IPS-18c (cell line): ENCODE measurements at regions not wholly inside any gene's neighbourhood (a gene's known extent, or its start where the extent isn't known, plus 50 kb on each side); places are given as distances from the start of the nearest gene placed in this dataset.
"Not testable (repeated sequence)": the region's sequence is repeated elsewhere in the genome, so short reads cannot be mapped to it uniquely, and the experiment has no call there.

ENCODE experiments used
- H3K4me3 ChIP-seq: 2 replicates; pipeline ENCODE4 v1.7.0; 2013; ENCODE audit warnings: low read depth, mild to moderate bottlenecking, low read length, moderate library complexity; ENCODE audit not compliant: insufficient read depth
- H3K9me3 ChIP-seq: one replicate; pipeline ENCODE4 v1.6.1; 2013; ENCODE audit warnings: mild to moderate bottlenecking, low read length, moderate library complexity; ENCODE audit not compliant: control insufficient read depth, insufficient read depth

- H3K9me3 ChIP-seq, result no peaks in the 10 kb centered on the region
- no peak overlapping the region for H3K4me3 ChIP-seq
These were observed 128.1 kb upstream of the FAM174A start for GRCh38 chr5:100407053-100407452.

- no peaks in the 10 kb centered on the region for H3K9me3 ChIP-seq
- H3K4me3 ChIP-seq, result no peak overlapping the region
These were observed 128.5 kb upstream of the FAM174A start for GRCh38 chr5:100406640-100407039.

- H3K9me3 ChIP-seq, result no peaks in the 10 kb centered on the region
- H3K4me3 ChIP-seq, result no peak overlapping the region
These were observed 133.1 kb upstream of the FAM174A start for GRCh38 chr5:100402071-100402470.

- Histone ChIP-seq H3K4me3 (no peak overlapping the region), H3K9me3 (no peaks in the 10 kb centered on the region)
These were observed 134.0 kb upstream of the FAM174A start for GRCh38 chr5:100401149-100401548.

GRCh38 chr5:100398815-100399214 is 136.4 kb upstream of the FAM174A start:
- H3K9me3 ChIP-seq, H3K4me3 ChIP-seq: not testable (repeated sequence)

GRCh38 chr5:100379254-100379858 is 155.8 kb upstream of the FAM174A start:
- not testable (repeated sequence) for H3K4me3 ChIP-seq, H3K9me3 ChIP-seq

GRCh38 chr5:100364757-100365478 is 170.3 kb upstream of the FAM174A start:
- not testable (repeated sequence) for H3K4me3 ChIP-seq, H3K9me3 ChIP-seq

GRCh38 chr5:100364343-100364742 is 170.8 kb upstream of the FAM174A start:
- H3K9me3 ChIP-seq, H3K4me3 ChIP-seq: not testable (repeated sequence)

GRCh38 chr5:100359998-100360397 is 175.2 kb upstream of the FAM174A start:
- not testable (repeated sequence) for H3K4me3 ChIP-seq, H3K9me3 ChIP-seq

- H3K9me3 ChIP-seq, H3K4me3 ChIP-seq: not testable (repeated sequence)
These were observed 188.9 kb upstream of the FAM174A start for GRCh38 chr5:100346269-100346668.

GRCh38 chr5:100341485-100341884 is 193.7 kb upstream of the FAM174A start:
- not testable (repeated sequence) for H3K4me3 ChIP-seq, H3K9me3 ChIP-seq

GRCh38 chr5:100322483-100322882 is 212.7 kb upstream of the FAM174A start:
- Histone ChIP-seq H3K9me3 (no peaks in the 10 kb centered on the region), H3K4me3 (no peak overlapping the region)

GRCh38 chr5:100319885-100320284 is 215.3 kb upstream of the FAM174A start:
- no peaks in the 10 kb centered on the region for H3K9me3 ChIP-seq

GRCh38 chr5:100313657-100314056 is 221.5 kb upstream of the FAM174A start:
- Histone ChIP-seq H3K9me3 (no peaks in the 10 kb centered on the region), H3K4me3 (no peak overlapping the region)

More at GRCh38 chr5:100319885-100320284, 215.3 kb upstream of the FAM174A start:
- no peak overlapping the region for H3K4me3 ChIP-seq

- H3K4me3 ChIP-seq, result no peak overlapping the region
- H3K9me3 ChIP-seq, result no peaks in the 10 kb centered on the region
These were observed 223.4 kb upstream of the FAM174A start for GRCh38 chr5:100311806-100312205.

GRCh38 chr5:100306000-100306399 is 229.2 kb upstream of the FAM174A start:
- H3K9me3 ChIP-seq, result no peaks in the 10 kb centered on the region
- H3K4me3 ChIP-seq, result no peak overlapping the region

- Histone ChIP-seq H3K9me3 (peaks cover 2% of the 10 kb centered on the region), H3K4me3 (no peak overlapping the region)
These were observed 232.0 kb upstream of the FAM174A start for GRCh38 chr5:100303216-100303615.

GRCh38 chr5:100299261-100299660 is 235.9 kb upstream of the FAM174A start:
- H3K9me3 ChIP-seq, result peaks cover 2% of the 10 kb centered on the region

GRCh38 chr5:100276071-100276470 is 259.1 kb upstream of the FAM174A start:
- no peak overlapping the region for H3K4me3 ChIP-seq
- H3K9me3 ChIP-seq, result no peaks in the 10 kb centered on the region

More at GRCh38 chr5:100299261-100299660, 235.9 kb upstream of the FAM174A start:
- no peak overlapping the region for H3K4me3 ChIP-seq
